ENCODE measurements at regions not wholly inside any gene's neighbourhood (a gene's known extent, or its start where the extent isn't known, plus 50 kb on each side); places are given as distances from the start of the nearest gene placed in this dataset.

DNA sequence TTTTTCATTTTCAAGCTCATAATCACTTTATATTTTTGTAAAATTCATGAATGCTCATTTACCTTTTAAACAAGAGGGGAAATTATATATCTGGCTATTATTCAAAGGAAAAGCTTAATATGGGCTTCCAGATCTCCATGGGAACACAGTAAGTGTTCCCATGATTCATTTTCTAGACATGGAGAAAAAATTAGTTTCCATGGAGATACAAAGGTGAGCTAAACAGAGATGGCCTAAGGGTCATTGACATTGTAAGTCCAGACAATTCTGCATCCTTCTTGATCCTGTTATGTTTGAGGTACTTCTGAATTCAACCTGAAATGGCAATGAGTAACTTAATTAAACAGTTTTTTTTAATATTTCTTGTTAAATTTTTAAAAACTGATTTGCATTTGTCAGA lies 341.4 kb upstream of the PRR16 start:
- TF ChIP-seq CTCF (IDR thresholded peaks at IDR 0.05) (no peak), POLR2A (IDR thresholded peaks at IDR 0.05) (no peak)
